ENCODE measurements at regions not wholly inside any gene's neighbourhood (a gene's known extent, or its start where the extent isn't known, plus 50 kb on each side); places are given as distances from the start of the nearest gene placed in this dataset.

GRCh38 chr21:35390013-35390776 lies 341.1 kb upstream of the RUNX1 start:
- no peak for TF ChIP-seq RAD21 (IDR thresholded peaks at IDR 0.05; ENCODE audit: low read depth)
- TF ChIP-seq CEBPB (IDR thresholded peaks at IDR 0.05) = no peak
- TF ChIP-seq REST (IDR thresholded peaks at IDR 0.05; ENCODE audit: low read depth) = no peak
- TF ChIP-seq TAF1 (IDR thresholded peaks at IDR 0.05; ENCODE audit: low read depth) = no peak
- TF ChIP-seq EGR1 (IDR thresholded peaks at IDR 0.05) = no peak
- no peak for TF ChIP-seq EP300 (IDR thresholded peaks at IDR 0.05; ENCODE audit: borderline replicate concordance)
- no peak for TF ChIP-seq YY1 (IDR thresholded peaks at IDR 0.05; ENCODE audit: low read depth)

All from Ishikawa (cell line).